ENCODE measurements at regions not wholly inside any gene's neighbourhood (a gene's known extent, or its start where the extent isn't known, plus 50 kb on each side); places are given as distances from the start of the nearest gene placed in this dataset.

DNA sequence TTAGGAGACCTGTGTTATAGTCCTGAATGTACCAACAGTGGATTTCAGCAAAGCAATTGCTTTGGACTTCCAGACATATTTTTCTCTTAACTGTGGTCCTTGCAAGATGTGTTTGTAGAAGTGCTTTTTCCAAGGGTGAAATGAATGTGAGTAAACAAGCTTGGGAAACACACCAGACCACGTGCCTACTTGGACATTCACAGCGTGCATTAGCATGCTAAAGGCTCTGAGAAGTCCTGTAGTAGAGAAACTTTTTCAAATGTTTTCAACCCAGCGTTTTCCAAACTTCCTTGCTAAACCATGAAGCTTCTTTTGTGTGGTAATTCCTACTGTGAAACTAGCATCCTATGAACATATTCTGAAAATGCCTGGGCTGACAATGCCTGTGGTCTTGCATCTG, 91.2 kb upstream of the DBX1 start:
- Histone ChIP-seq H3K4me1 (ENCODE audit: control insufficient read depth, insufficient read depth, low read length) (peaks cover 9% of the 10 kb centered on the region), H3K4me3 (ENCODE audit: low read depth, low read length) (no peak overlapping the region), H3K36me3 (ENCODE audit: control insufficient read depth in 2 of 2, insufficient read depth in 1 of 2, low read length in 2 of 2) (no peaks in the 10 kb centered on the region), H3K9me3 (ENCODE audit: control insufficient read depth, insufficient read depth, low read depth, low read length) (no peaks in the 10 kb centered on the region), H3K27ac (ENCODE audit: extremely low read depth, low read depth, low read length) (no peak overlapping the region)
- ChIA-PET CTCF (interaction anchor here (0.5 to 1.7 kb wide), 2 partner anchors 9 to 686 kb away, joined by 4 to 5 read pairs; no protein-coding TSS in a partner anchor), POLR2A (no interaction called here)
- TF ChIP-seq ZNF239 (tag by site-specific recombination; IDR thresholded peaks at IDR 0.05) (peak; percentile 73), BCL11A (tag by site-specific recombination; IDR thresholded peaks at IDR 0.05; ENCODE audit: low read depth) (no peak)

DNA sequence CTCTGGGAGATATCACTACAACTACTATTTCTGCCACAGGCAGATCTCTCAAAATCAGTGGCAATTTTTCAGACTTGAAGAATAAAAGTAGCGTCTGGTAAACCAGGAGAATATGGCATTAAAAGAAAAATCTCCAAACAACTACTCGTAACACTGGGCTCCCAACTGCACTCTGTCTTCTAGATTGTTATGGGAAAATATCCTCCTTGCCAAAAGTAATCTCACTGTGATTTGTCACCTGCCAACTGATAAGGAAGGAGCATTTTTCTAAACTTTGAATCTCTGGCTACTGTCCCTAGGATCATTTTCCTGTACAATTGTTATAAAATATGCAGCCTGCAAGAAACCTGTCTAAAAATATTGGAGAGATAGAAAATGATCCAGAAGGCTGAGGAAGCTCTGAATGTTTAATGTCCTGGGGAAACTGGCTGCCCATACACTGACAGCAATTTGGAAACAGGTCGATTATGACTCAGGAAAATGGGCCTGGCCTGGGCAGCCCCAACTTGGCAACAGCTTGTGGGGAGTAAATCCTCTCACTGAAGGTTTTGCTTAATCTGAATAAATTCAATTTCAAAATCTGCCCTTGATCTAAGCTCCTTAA, 90.5 kb upstream of the DBX1 start:
- Histone ChIP-seq H3K9me3 (ENCODE audit: control insufficient read depth, insufficient read depth, low read depth, low read length) (no peaks in the 10 kb centered on the region), H3K27ac (ENCODE audit: extremely low read depth, low read depth, low read length) (no peak overlapping the region), H3K36me3 (ENCODE audit: control insufficient read depth in 2 of 2, insufficient read depth in 1 of 2, low read length in 2 of 2) (no peaks in the 10 kb centered on the region), H3K4me3 (ENCODE audit: low read depth, low read length) (no peak overlapping the region), H3K4me1 (ENCODE audit: control insufficient read depth, insufficient read depth, low read length) (peaks cover 9% of the 10 kb centered on the region)
- CTCF ChIA-PET: interaction anchor here (0.5 to 1.7 kb wide), 3 partner anchors 8 to 685 kb away, joined by 4 to 5 read pairs (median 4); no protein-coding TSS in a partner anchor
- POLR2A ChIA-PET: no interaction called here
- TF ChIP-seq ZBTB48 (tag by site-specific recombination; IDR thresholded peaks at IDR 0.05): no peak
- TF ChIP-seq, protein P1, sequence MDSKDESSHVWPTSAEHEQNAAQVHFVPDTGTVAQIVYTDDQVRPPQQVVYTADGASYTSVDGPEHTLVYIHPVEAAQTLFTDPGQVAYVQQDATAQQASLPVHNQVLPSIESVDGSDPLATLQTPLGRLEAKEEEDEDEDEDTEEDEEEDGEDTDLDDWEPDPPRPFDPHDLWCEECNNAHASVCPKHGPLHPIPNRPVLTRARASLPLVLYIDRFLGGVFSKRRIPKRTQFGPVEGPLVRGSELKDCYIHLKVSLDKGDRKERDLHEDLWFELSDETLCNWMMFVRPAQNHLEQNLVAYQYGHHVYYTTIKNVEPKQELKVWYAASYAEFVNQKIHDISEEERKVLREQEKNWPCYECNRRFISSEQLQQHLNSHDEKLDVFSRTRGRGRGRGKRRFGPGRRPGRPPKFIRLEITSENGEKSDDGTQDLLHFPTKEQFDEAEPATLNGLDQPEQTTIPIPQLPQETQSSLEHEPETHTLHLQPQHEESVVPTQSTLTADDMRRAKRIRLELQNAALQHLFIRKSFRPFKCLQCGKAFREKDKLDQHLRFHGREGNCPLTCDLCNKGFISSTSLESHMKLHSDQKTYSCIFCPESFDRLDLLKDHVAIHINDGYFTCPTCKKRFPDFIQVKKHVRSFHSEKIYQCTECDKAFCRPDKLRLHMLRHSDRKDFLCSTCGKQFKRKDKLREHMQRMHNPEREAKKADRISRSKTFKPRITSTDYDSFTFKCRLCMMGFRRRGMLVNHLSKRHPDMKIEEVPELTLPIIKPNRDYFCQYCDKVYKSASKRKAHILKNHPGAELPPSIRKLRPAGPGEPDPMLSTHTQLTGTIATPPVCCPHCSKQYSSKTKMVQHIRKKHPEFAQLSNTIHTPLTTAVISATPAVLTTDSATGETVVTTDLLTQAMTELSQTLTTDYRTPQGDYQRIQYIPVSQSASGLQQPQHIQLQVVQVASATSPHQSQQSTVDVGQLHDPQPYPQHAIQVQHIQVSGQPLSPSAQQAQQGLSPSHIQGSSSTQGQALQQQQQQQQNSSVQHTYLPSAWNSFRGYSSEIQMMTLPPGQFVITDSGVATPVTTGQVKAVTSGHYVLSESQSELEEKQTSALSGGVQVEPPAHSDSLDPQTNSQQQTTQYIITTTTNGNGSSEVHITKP (tag by site-specific recombination; IDR thresholded peaks at IDR 0.05): 0 out of 2 replicates have a peak, but pooled peaks have one; percentile 9
- TF ChIP-seq, protein P2, sequence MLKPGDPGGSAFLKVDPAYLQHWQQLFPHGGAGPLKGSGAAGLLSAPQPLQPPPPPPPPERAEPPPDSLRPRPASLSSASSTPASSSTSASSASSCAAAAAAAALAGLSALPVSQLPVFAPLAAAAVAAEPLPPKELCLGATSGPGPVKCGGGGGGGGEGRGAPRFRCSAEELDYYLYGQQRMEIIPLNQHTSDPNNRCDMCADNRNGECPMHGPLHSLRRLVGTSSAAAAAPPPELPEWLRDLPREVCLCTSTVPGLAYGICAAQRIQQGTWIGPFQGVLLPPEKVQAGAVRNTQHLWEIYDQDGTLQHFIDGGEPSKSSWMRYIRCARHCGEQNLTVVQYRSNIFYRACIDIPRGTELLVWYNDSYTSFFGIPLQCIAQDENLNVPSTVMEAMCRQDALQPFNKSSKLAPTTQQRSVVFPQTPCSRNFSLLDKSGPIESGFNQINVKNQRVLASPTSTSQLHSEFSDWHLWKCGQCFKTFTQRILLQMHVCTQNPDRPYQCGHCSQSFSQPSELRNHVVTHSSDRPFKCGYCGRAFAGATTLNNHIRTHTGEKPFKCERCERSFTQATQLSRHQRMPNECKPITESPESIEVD (tag by site-specific recombination; IDR thresholded peaks at IDR 0.05): 0 out of 2 replicates have a peak, but pooled peaks have one; percentile 10

DNA sequence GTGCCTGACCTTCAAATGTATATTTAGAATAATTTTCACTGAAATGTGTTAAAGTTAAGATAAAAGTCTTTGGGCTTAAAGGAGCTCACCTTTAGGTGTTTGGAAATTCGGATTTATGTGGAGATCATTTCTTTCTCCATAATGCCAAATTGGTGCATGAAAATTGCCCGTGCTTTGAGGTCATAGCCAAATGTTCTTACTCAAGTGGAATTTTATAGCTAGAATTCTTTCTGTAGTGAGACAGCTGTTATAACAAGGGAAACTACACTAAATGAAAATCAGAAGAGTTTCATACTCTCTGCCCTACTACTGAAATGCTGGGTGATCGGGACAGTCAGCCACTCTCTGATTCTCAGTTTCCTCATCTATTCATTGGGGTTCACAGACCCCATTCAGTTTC, 89.5 kb upstream of the DBX1 start:
- Histone ChIP-seq H3K36me3 (ENCODE audit: control insufficient read depth in 2 of 2, insufficient read depth in 1 of 2, low read length in 2 of 2) (no peaks in the 10 kb centered on the region), H3K4me1 (ENCODE audit: control insufficient read depth, insufficient read depth, low read length) (peaks cover 9% of the 10 kb centered on the region), H3K4me3 (ENCODE audit: low read depth, low read length) (no peak overlapping the region), H3K27ac (ENCODE audit: extremely low read depth, low read depth, low read length) (no peak overlapping the region), H3K9me3 (ENCODE audit: control insufficient read depth, insufficient read depth, low read depth, low read length) (no peaks in the 10 kb centered on the region)
- TF ChIP-seq SCRT2 (tag by site-specific recombination; IDR thresholded peaks at IDR 0.05) (no peak), ZNF610 (tag by site-specific recombination; IDR thresholded peaks at IDR 0.05; ENCODE audit: borderline replicate concordance) (no peak)
- TF ChIP-seq, protein P2 (tag by site-specific recombination; IDR thresholded peaks at IDR 0.05): 0 out of 2 replicates have a peak, but pooled peaks have one; percentile 4
- POLR2A ChIA-PET: no interaction called here
- CTCF ChIA-PET: interaction anchor here (0.8 kb wide), 1 partner anchor 42 kb away, joined by 4 read pairs; no protein-coding TSS in a partner anchor

DNA sequence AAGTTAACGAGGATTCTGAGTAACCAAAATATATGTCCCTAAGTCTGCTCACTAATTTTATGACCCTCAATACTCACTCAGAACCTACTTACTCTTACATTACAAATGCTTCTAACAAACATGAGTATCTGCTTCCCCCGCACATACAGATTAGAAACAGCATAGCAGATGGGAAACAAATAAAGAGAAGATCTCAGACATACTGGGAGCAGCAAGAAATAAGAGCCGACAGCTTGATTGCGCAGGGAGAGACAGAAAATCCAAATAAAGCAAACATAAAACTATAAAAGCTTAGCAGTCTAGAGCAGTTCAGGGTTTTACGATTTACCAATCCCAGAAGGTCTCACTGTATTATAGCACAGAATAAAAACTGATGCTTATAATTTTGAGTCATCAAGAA, 89.1 kb upstream of the DBX1 start:
- no peaks in the 10 kb centered on the region for H3K36me3 ChIP-seq (ENCODE audit: control insufficient read depth in 2 of 2, insufficient read depth in 1 of 2, low read length in 2 of 2)
- H3K27ac ChIP-seq (ENCODE audit: extremely low read depth, low read depth, low read length): no peak overlapping the region
- H3K4me1 ChIP-seq (ENCODE audit: control insufficient read depth, insufficient read depth, low read length): peaks cover 9% of the 10 kb centered on the region
- POLR2A ChIA-PET: no interaction called here
- CTCF ChIA-PET: interaction anchor here (0.7 kb wide), 1 partner anchor 121 kb away, joined by 3 read pairs; no protein-coding TSS in a partner anchor
- H3K4me3 ChIP-seq (ENCODE audit: low read depth, low read length): no peak overlapping the region
- H3K9me3 ChIP-seq (ENCODE audit: control insufficient read depth, insufficient read depth, low read depth, low read length): no peaks in the 10 kb centered on the region
- TF ChIP-seq OSR2 (tag by site-specific recombination; IDR thresholded peaks at IDR 0.05) (peak; percentile 81), ZNF544 (tag by site-specific recombination; IDR thresholded peaks at IDR 0.05) (no peak), ZFHX2 (tag by site-specific recombination; conservative IDR thresholded peaks at IDR 0.05) (peak; percentile 43; the same call in 1 of the 2 replicates), ZNF341 (tag by site-specific recombination; IDR thresholded peaks at IDR 0.05; ENCODE audit: low read depth) (0 out of 2 replicates have a peak, but pooled peaks have one; percentile 11), PRDM4 (tag by site-specific recombination; IDR thresholded peaks at IDR 0.05) (peak; percentile 81), ZBTB1 (tag by site-specific recombination; IDR thresholded peaks at IDR 0.05) (peak; percentile 80; the same call in 1 of the 2 replicates)
- TF ChIP-seq, protein P3, sequence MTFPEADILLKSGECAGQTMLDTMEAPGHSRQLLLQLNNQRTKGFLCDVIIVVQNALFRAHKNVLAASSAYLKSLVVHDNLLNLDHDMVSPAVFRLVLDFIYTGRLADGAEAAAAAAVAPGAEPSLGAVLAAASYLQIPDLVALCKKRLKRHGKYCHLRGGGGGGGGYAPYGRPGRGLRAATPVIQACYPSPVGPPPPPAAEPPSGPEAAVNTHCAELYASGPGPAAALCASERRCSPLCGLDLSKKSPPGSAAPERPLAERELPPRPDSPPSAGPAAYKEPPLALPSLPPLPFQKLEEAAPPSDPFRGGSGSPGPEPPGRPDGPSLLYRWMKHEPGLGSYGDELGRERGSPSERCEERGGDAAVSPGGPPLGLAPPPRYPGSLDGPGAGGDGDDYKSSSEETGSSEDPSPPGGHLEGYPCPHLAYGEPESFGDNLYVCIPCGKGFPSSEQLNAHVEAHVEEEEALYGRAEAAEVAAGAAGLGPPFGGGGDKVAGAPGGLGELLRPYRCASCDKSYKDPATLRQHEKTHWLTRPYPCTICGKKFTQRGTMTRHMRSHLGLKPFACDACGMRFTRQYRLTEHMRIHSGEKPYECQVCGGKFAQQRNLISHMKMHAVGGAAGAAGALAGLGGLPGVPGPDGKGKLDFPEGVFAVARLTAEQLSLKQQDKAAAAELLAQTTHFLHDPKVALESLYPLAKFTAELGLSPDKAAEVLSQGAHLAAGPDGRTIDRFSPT (tag by site-specific recombination; IDR thresholded peaks at IDR 0.05): peak; percentile 14; the same call in 1 of the 2 replicates
